Lower lobe of right lung (tissue), 2 donors: ENCODE measurements at regions not wholly inside any gene's neighbourhood (a gene's known extent, or its start where the extent isn't known, plus 50 kb on each side); places are given as distances from the start of the nearest gene placed in this dataset.

Source experiments
- ATAC-seq, 2 donors: fragments of 200-7000 bp; cut with Tn5 transposase; one replicate each; pipeline ENCODE4 v1.9.1; 2020 to 2022; ENCODE audit warnings: mild to moderate bottlenecking in 2 of 2, moderate library complexity in 2 of 2
- DNase-seq: peaks from one replicate; pipeline ENCODE4 v3.0.0-alpha.2; 2020
- H3K27ac ChIP-seq: fragments of 200-600 bp; one replicate; pipeline ENCODE4 v1.8.0; 2022
- H3K27me3 ChIP-seq: fragments of 200-600 bp; one replicate; pipeline ENCODE4 v1.8.0; 2022; ENCODE audit warnings: low read depth
- H3K36me3 ChIP-seq: fragments of 200-600 bp; one replicate; pipeline ENCODE4 v1.8.0; 2022; ENCODE audit warnings: mild to moderate bottlenecking
- H3K4me1 ChIP-seq: fragments of 200-600 bp; one replicate; pipeline ENCODE4 v1.8.0; 2022
- H3K4me3 ChIP-seq: fragments of 200-600 bp; one replicate; pipeline ENCODE4 v1.8.0; 2022; ENCODE audit warnings: mild to moderate bottlenecking
- H3K9me3 ChIP-seq: fragments of 200-600 bp; one replicate; pipeline ENCODE4 v1.8.0; 2022
- intact Hi-C: fragments of 100-400 bp; cut with DNase I; formaldehyde crosslinking; loops from one replicate; pipeline ENCODE4 v1.11.0; 2022
- TF ChIP-seq, protein P1 (sequence below): fragments of 200-600 bp; IDR thresholded peaks from one replicate; pipeline ENCODE4 v1.8.0; 2022; ENCODE audit warnings: antibody characterized with exemption, mild to moderate bottlenecking
- donor health status: DM: no; HTN: yes; CAD: no; lungs with severe emphysema.

DNA sequence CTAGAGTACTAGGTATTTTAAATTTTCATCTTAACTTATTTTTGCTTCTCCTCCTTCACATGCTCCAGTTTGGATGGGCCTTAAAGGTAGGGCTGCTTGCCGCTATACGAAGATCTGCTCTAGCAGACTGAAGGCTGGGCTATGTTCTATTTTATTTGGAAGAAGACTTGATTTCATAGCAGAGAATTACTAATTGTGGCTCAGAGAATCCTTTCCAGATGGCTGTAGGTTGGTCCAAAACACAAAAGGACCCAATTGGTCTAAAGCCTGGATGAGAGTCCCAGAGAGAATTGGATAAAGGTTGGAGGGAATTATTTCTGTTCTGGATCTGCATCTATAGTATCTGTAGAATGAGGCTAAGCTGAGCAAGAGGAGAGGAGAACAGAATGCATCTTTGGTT is 719.4 kb upstream of the PTBP2 start:
- intact Hi-C loops: no loop called here
- ATAC-seq: no peak

DNA sequence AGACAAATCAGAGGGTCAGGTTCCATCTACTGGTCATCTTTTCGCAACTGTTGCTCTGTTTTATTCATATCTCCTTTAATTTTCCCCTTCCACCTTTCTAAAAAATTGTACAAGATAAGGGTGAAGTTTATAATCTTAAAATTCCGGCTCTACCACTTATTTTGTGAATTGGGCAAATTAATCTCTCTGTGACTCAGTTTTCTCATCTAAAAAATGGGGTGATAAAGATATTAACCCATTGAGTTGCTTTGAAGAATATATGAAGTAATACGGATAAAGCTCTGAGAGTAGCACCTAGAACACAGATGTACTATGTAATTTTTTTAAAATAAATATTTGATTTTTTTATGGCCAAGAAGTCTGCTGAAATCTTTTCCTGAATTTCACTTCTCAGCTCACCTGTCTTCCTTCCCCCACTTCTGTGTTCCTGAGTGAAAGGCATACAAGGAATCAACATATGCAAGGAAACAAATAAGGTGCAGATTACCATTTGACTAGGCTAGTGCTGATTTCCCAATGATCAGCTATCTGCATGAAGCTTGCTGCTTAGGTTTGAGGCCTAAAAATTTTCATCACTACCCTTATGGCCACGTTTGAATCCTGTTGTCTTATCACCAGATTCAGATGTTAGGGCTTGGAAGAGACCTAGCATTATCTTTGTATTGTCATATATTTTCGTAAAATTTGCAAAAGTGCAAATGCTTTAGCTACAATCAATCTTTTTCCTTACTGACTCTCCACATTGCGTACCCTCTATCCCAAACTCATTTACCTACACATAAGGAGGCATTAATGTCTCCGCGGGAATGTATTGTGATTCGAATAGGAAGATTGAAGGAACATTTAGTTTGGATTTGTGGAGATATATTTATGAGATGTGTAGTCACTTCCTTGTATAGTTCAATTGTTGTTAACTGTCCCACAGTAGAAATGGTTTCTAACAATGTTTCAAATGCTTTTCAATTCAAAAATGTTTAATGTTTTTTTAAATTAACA is 718.3 kb upstream of the PTBP2 start:
- H3K27me3 ChIP-seq: no peaks in the 10 kb centered on the region
- DNase-seq (no peak), ATAC-seq (no peak)
- H3K4me3 ChIP-seq: no peak overlapping the region
- H3K27ac ChIP-seq: no peak overlapping the region
- H3K9me3 ChIP-seq: no peaks in the 10 kb centered on the region
- TF ChIP-seq, protein P1, sequence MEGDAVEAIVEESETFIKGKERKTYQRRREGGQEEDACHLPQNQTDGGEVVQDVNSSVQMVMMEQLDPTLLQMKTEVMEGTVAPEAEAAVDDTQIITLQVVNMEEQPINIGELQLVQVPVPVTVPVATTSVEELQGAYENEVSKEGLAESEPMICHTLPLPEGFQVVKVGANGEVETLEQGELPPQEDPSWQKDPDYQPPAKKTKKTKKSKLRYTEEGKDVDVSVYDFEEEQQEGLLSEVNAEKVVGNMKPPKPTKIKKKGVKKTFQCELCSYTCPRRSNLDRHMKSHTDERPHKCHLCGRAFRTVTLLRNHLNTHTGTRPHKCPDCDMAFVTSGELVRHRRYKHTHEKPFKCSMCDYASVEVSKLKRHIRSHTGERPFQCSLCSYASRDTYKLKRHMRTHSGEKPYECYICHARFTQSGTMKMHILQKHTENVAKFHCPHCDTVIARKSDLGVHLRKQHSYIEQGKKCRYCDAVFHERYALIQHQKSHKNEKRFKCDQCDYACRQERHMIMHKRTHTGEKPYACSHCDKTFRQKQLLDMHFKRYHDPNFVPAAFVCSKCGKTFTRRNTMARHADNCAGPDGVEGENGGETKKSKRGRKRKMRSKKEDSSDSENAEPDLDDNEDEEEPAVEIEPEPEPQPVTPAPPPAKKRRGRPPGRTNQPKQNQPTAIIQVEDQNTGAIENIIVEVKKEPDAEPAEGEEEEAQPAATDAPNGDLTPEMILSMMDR: no peak
- H3K36me3 ChIP-seq: no peaks in the 10 kb centered on the region
- no peaks in the 10 kb centered on the region for H3K4me1 ChIP-seq
- intact Hi-C loops: no loop called here

More for the DNA sequence above, 719.4 kb upstream of the PTBP2 start:
- Histone ChIP-seq H3K36me3 (no peaks in the 10 kb centered on the region), H3K9me3 (no peaks in the 10 kb centered on the region), H3K27me3 (no peaks in the 10 kb centered on the region), H3K4me1 (no peaks in the 10 kb centered on the region), H3K4me3 (no peak overlapping the region), H3K27ac (no peak overlapping the region)
- DNase-seq: no peak
- TF ChIP-seq, protein P1: no peak

DNA sequence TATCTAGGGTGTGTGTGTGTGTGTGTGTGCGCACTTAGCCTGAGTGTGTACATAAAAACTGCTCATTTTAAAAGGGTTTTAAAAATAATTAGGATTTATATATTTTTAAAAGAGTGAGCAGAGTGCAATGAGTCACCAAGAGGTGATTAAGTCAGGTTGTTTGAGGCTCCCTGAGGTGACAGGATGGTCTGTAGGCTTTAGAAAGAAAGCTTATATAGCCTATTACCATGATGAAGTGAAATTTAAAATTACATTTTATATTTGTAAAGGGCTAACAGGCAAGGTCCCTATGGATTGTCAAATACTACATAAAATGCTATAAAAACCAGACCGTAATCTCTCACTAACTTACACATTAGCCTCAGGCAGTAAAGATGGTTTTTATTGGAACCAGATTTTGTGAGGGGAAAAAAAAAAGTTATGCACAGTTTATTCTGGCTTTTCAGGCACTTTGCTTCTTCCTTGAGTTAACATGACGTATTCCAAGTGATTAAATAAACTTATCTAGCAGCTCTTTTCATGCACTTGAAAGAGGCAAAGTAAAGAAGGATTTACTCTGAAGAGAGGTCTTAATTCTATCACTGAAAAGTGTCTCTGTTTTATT is 711.7 kb upstream of the PTBP2 start:
- no peaks in the 10 kb centered on the region for H3K36me3 ChIP-seq
- no peak overlapping the region for H3K4me3 ChIP-seq
- no peak for DNase-seq
- intact Hi-C loops: no loop called here
- H3K4me1 ChIP-seq: no peaks in the 10 kb centered on the region
- no peak for ATAC-seq
- no peaks in the 10 kb centered on the region for H3K27me3 ChIP-seq
- TF ChIP-seq, protein P1: no peak
- no peak overlapping the region for H3K27ac ChIP-seq
- H3K9me3 ChIP-seq: no peaks in the 10 kb centered on the region

DNA sequence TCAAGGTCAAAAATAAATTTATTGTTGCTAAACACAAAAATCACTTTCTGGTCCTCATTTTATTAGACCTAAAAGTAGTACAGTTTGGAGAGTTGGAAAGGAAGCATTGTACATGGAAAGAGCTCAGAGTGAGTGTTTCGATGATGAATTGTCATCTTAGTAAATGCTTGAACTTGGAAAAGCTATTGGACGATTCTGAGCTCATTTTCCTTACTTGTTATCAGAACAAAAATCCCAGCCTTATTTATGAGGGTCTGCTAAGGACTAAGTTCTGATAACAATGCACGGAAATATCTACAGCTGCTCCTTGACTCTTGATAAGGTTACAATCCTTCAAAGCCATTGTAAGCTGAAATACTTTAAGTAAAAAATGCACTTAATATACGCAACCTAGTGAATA is 710.0 kb upstream of the PTBP2 start:
- H3K36me3 ChIP-seq: no peaks in the 10 kb centered on the region
- no peak overlapping the region for H3K4me3 ChIP-seq
- H3K27ac ChIP-seq: no peak overlapping the region
- H3K4me1 ChIP-seq: no peaks in the 10 kb centered on the region
- intact Hi-C loops: no loop called here
- no peaks in the 10 kb centered on the region for H3K27me3 ChIP-seq
- H3K9me3 ChIP-seq: no peaks in the 10 kb centered on the region
- ATAC-seq (no peak), DNase-seq (no peak)
- TF ChIP-seq, protein P1: no peak

DNA sequence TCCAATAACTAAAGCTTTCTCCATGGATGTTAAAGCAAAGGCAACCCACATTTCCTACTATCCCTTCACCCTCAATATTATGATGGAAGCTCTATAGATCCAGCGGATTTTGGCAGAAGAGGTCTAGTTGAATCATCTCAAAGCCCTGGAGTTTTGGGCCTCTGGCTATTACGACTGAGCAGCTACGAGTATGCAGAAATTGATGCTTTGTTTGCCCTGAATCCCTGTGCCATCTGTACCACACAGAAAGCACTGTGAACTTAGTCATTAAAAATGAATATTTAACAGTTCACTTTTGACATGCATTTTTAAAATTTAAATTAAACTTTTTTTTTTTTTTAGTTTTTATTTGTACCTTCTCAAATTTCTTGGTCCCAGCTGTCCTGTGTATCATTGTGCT is 705.4 kb upstream of the PTBP2 start:
- H3K4me1 ChIP-seq: no peaks in the 10 kb centered on the region
- H3K9me3 ChIP-seq: no peaks in the 10 kb centered on the region
- no peaks in the 10 kb centered on the region for H3K27me3 ChIP-seq
- no peak for DNase-seq
- intact Hi-C loops: no loop called here
- TF ChIP-seq, protein P1: no peak
- no peak for ATAC-seq
- no peaks in the 10 kb centered on the region for H3K36me3 ChIP-seq
- no peak overlapping the region for H3K27ac ChIP-seq
- H3K4me3 ChIP-seq: no peak overlapping the region
